SK-N-SH treated with all-trans-retinoic acid at 6 μM for 48 hours (cell line): ENCODE measurements at regions not wholly inside any gene's neighbourhood (a gene's known extent, or its start where the extent isn't known, plus 50 kb on each side); places are given as distances from the start of the nearest gene placed in this dataset.

Source experiments
- CREB5 ChIP-seq: fragments of 250-450 bp; sonication (Bioruptor Pico); IDR thresholded peaks from 2 replicates; pipeline ENCODE4 v1.5.1; 2020; ENCODE audit warnings: low read depth, mild to moderate bottlenecking, moderate library complexity
- CSDC2 ChIP-seq: fragments of 250-450 bp; sonication (Bioruptor Pico); IDR thresholded peaks from 2 replicates; pipeline ENCODE4 v1.5.0; 2020; ENCODE audit warnings: mild to moderate bottlenecking, moderate library complexity
- PATZ1 ChIP-seq: fragments of 250-450 bp; sonication (Bioruptor Pico); IDR thresholded peaks from 2 replicates; pipeline ENCODE4 v1.8.0; 2020; ENCODE audit warnings: mild to moderate bottlenecking, moderate library complexity, borderline replicate concordance

GRCh38 chr1:96882096-96882495 lies 160.5 kb downstream of the PTBP2 start:
- TF ChIP-seq CREB5 (CRISPR knock-in tag): no peak
- TF ChIP-seq CSDC2 (CRISPR knock-in tag): no peak
- no peak for TF ChIP-seq PATZ1
